ENCODE measurements at regions not wholly inside any gene's neighbourhood (a gene's known extent, or its start where the extent isn't known, plus 50 kb on each side); places are given as distances from the start of the nearest gene placed in this dataset.

DNA sequence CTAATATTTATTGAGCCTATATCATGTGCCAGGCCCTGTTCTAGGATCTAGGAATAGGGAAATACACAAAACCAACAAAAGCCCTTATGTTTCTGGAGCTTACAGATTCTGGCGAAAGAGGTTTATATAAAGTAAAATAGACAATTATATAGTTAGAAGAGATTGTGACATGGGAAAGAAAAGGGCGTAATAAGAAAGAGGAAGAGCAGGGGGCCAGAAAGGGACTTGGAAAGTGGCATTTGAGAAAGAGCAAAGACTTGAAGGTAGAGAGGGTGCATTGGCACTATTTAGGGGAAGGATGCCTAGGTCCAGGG lies 322.5 kb upstream of the FAM78B start:
- Histone ChIP-seq H3K4me2 (ENCODE audit: insufficient read depth, low read length) (no peak overlapping the region), H3K4me1 (ENCODE audit: control insufficient read depth, extremely low read depth, insufficient read depth, low read length) (no peaks in the 10 kb centered on the region), H3K79me2 (ENCODE audit: control insufficient read depth, insufficient read depth, low read length) (no peaks in the 10 kb centered on the region), H3K27me3 (ENCODE audit: control insufficient read depth in 2 of 2, insufficient read depth in 2 of 2, low read length in 2 of 2) (no peaks in the 10 kb centered on the region), H3K4me3 (replicated peaks in 1 of 3; ENCODE audit: insufficient read depth in 1 of 3, low read depth in 1 of 3, low read length in 3 of 3) (no peak overlapping the region), H3K9ac (replicated peaks; ENCODE audit: extremely low read depth, insufficient read depth, low read length) (no peak overlapping the region), H3K27ac (ENCODE audit: insufficient read depth, low read depth, low read length) (no peak overlapping the region), H3K36me3 (ENCODE audit: control insufficient read depth in 2 of 2, extremely low read depth in 1 of 2, insufficient read depth in 2 of 2, low read length in 2 of 2) (no peaks in the 10 kb centered on the region), H4K20me1 (replicated peaks; ENCODE audit: control insufficient read depth, extremely low read depth, insufficient read depth, low read length) (no peaks in the 10 kb centered on the region), H2AFZ (ENCODE audit: low read depth, low read length) (no peak overlapping the region), H3K9me1 (replicated peaks; ENCODE audit: control insufficient read depth, extremely low read depth, insufficient read depth, low read length) (no peaks in the 10 kb centered on the region), H3K9me3 (replicated peaks; ENCODE audit: control insufficient read depth, insufficient read depth, low read length) (no peaks in the 10 kb centered on the region)
- no peak for TF ChIP-seq GATA2 (IDR thresholded peaks at IDR 0.05; ENCODE audit: insufficient read depth, insufficient read length, low read depth, low read length)
- no peak for TF ChIP-seq MYC (IDR thresholded peaks at IDR 0.05; ENCODE audit: low read depth, low read length)
- TF ChIP-seq POLR2A (IDR thresholded peaks at IDR 0.05; ENCODE audit: low read depth, low read length) = no peak
- TF ChIP-seq, protein P1, sequence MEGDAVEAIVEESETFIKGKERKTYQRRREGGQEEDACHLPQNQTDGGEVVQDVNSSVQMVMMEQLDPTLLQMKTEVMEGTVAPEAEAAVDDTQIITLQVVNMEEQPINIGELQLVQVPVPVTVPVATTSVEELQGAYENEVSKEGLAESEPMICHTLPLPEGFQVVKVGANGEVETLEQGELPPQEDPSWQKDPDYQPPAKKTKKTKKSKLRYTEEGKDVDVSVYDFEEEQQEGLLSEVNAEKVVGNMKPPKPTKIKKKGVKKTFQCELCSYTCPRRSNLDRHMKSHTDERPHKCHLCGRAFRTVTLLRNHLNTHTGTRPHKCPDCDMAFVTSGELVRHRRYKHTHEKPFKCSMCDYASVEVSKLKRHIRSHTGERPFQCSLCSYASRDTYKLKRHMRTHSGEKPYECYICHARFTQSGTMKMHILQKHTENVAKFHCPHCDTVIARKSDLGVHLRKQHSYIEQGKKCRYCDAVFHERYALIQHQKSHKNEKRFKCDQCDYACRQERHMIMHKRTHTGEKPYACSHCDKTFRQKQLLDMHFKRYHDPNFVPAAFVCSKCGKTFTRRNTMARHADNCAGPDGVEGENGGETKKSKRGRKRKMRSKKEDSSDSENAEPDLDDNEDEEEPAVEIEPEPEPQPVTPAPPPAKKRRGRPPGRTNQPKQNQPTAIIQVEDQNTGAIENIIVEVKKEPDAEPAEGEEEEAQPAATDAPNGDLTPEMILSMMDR (IDR thresholded peaks at IDR 0.05; ENCODE audit: extremely low read depth in 1 of 2, insufficient read depth in 1 of 2, low read depth in 1 of 2, low read length in 2 of 2) = no peak
- no peak for TF ChIP-seq FOS (IDR thresholded peaks at IDR 0.05; ENCODE audit: borderline replicate concordance, insufficient read depth, low read length)
- no peak for TF ChIP-seq EZH2 (IDR thresholded peaks at IDR 0.05; ENCODE audit: borderline replicate concordance, low read depth, low read length, severe bottlenecking)
- no peak for TF ChIP-seq JUN (IDR thresholded peaks at IDR 0.05; ENCODE audit: borderline replicate concordance, insufficient read depth, insufficient read length, low read depth)
- TF ChIP-seq, protein P2, sequence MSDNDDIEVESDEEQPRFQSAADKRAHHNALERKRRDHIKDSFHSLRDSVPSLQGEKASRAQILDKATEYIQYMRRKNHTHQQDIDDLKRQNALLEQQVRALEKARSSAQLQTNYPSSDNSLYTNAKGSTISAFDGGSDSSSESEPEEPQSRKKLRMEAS (IDR thresholded peaks at IDR 0.05; ENCODE audit: insufficient read depth, insufficient read length) = no peak
- FAIRE-seq (no peak), DNase-seq (ENCODE audit: low read depth, low spot score) (no peak)
- ChIA-PET CTCF (no interaction called here), POLR2A (no interaction called here)
- intact Hi-C loops (cut with micrococcal nuclease) (no loop called here), dilution Hi-C loops (cut with MboI; ENCODE audit: extremely low pct_ligation_motif_present, low sequenced_read_pairs) (no loop called here)
- BruUV-seq (replicated peaks) = no TSS peak

Data from endothelial cell of umbilical vein (primary cell).